Stomach (tissue), 4 donors: ENCODE measurements at regions not wholly inside any gene's neighbourhood (a gene's known extent, or its start where the extent isn't known, plus 50 kb on each side); places are given as distances from the start of the nearest gene placed in this dataset.

Experiments
- CTCF ChIP-seq, 7 experiments: fragments of 450-650 bp in 4 of 7; fragments of 200-600 bp in 3 of 7; sonication (generic) in 3 of 7; IDR thresholded peaks; one replicate each; pipeline ENCODE4 v1.5.1; 2016 to 2019; ENCODE audit warnings: antibody characterized with exemption in 7 of 7, control low read depth in 2 of 7, mild to moderate bottlenecking in 1 of 7
- EP300 ChIP-seq: sonication (generic); formaldehyde crosslinking; IDR thresholded peaks from one replicate; pipeline ENCODE4 v1.6.1; 2017; ENCODE audit warnings: antibody characterized with exemption

- TF ChIP-seq CTCF (IDR thresholded peaks at IDR 0.05) (no peak), EP300 (no peak)
Measured at GRCh38 chr6:88519301-88520016, 353.3 kb upstream of the CNR1 start.
